Esophagus muscularis mucosa (tissue), 4 donors: ENCODE measurements at regions not wholly inside any gene's neighbourhood (a gene's known extent, or its start where the extent isn't known, plus 50 kb on each side); places are given as distances from the start of the nearest gene placed in this dataset.

Source experiments
- EP300 ChIP-seq: sonication (generic); formaldehyde crosslinking; IDR thresholded peaks from one replicate; pipeline ENCODE4 v1.6.1; 2017; ENCODE audit warnings: antibody characterized with exemption
- POLR2A ChIP-seq: fragments of 450-650 bp; IDR thresholded peaks from one replicate; pipeline ENCODE4 v1.6.1; 2017; ENCODE audit warnings: antibody characterized with exemption, moderate library complexity, mild to moderate bottlenecking, low read depth
- POLR2AphosphoS5 ChIP-seq, 2 donors: sonication (generic); formaldehyde crosslinking; IDR thresholded peaks; one replicate each; pipeline ENCODE4 v1.6.1; 2017; ENCODE audit warnings: antibody characterized with exemption in 2 of 2
- TF ChIP-seq, protein P1 (sequence below), 3 experiments: fragments of 200-600 bp in 2 of 3; fragments of 450-650 bp in 1 of 3; sonication (generic) in 2 of 3; IDR thresholded peaks; one replicate each; pipeline ENCODE4 v1.5.1; 2017 to 2019; ENCODE audit warnings: antibody characterized with exemption in 3 of 3, mild to moderate bottlenecking in 2 of 3, moderate library complexity in 1 of 3

DNA sequence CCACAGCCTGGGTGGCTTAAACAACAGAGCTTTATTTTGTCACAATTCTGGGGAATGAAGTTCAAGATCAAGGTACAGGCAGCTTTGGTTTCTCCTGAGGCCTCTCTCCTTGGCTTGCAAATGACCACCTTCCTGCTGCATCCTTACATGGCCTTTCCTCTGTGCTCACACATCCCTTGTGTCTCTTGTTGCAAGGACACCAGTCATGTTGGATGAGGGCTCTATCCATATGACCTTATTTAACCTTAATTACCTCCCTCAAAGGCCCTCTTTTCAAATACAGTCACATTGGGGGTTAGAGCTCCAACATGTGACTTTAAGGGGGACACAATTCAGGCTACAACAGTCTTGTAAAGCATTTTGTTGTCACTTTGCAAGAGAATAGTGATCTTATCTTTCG is 65.0 kb upstream of the PLXNA4 start:
- TF ChIP-seq, protein P1, sequence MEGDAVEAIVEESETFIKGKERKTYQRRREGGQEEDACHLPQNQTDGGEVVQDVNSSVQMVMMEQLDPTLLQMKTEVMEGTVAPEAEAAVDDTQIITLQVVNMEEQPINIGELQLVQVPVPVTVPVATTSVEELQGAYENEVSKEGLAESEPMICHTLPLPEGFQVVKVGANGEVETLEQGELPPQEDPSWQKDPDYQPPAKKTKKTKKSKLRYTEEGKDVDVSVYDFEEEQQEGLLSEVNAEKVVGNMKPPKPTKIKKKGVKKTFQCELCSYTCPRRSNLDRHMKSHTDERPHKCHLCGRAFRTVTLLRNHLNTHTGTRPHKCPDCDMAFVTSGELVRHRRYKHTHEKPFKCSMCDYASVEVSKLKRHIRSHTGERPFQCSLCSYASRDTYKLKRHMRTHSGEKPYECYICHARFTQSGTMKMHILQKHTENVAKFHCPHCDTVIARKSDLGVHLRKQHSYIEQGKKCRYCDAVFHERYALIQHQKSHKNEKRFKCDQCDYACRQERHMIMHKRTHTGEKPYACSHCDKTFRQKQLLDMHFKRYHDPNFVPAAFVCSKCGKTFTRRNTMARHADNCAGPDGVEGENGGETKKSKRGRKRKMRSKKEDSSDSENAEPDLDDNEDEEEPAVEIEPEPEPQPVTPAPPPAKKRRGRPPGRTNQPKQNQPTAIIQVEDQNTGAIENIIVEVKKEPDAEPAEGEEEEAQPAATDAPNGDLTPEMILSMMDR (IDR thresholded peaks at IDR 0.05) = no peak
- no peak for TF ChIP-seq POLR2A
- TF ChIP-seq POLR2AphosphoS5 (IDR thresholded peaks at IDR 0.05) = no peak
- TF ChIP-seq EP300 = no peak
